ENCODE measurements at regions not wholly inside any gene's neighbourhood (a gene's known extent, or its start where the extent isn't known, plus 50 kb on each side); places are given as distances from the start of the nearest gene placed in this dataset.
"Not testable (repeated sequence)": the region's sequence is repeated elsewhere in the genome, so short reads cannot be mapped to it uniquely, and the experiment has no call there.

- DNase-seq (ENCODE audit: low read depth) = no peak
Observed at GRCh38 chr14:89490466-89490865, 73.4 kb upstream of the FOXN3 start.

- no peak for DNase-seq (ENCODE audit: low read depth)
Observed at GRCh38 chr14:89489761-89490437, 72.9 kb upstream of the FOXN3 start.

- no peak for DNase-seq (ENCODE audit: low read depth)
Observed at GRCh38 chr14:89486961-89487360, 69.9 kb upstream of the FOXN3 start.

GRCh38 chr14:89486505-89486904, 69.5 kb upstream of the FOXN3 start:
- DNase-seq (ENCODE audit: low read depth) = no peak

GRCh38 chr14:89485264-89485663, 68.2 kb upstream of the FOXN3 start:
- DNase-seq (ENCODE audit: low read depth) = no peak

- no peak for DNase-seq (ENCODE audit: low read depth)
Observed at GRCh38 chr14:89484051-89484844, 67.2 kb upstream of the FOXN3 start.

- no peak for DNase-seq (ENCODE audit: low read depth)
Observed at GRCh38 chr14:89481196-89481595, 64.2 kb upstream of the FOXN3 start.

- no peak for DNase-seq (ENCODE audit: low read depth)
Observed at GRCh38 chr14:89480278-89480677, 63.2 kb upstream of the FOXN3 start.

- DNase-seq (ENCODE audit: low read depth) = no peak
Observed at GRCh38 chr14:89479802-89480201, 62.8 kb upstream of the FOXN3 start.

GRCh38 chr14:89477391-89477790, 60.4 kb upstream of the FOXN3 start:
- no peak for DNase-seq (ENCODE audit: low read depth)

GRCh38 chr14:89476354-89476896, 59.4 kb upstream of the FOXN3 start:
- no peak for DNase-seq (ENCODE audit: low read depth)

GRCh38 chr14:89474464-89474863, 57.4 kb upstream of the FOXN3 start:
- DNase-seq (ENCODE audit: low read depth) = no peak

GRCh38 chr14:89473989-89474388, 57.0 kb upstream of the FOXN3 start:
- DNase-seq (ENCODE audit: low read depth) = no peak

- DNase-seq (ENCODE audit: low read depth) = no peak
Observed at GRCh38 chr14:89473569-89473968, 56.5 kb upstream of the FOXN3 start.

- no peak for DNase-seq (ENCODE audit: low read depth)
Observed at GRCh38 chr14:89470401-89470800, 53.4 kb upstream of the FOXN3 start.

GRCh38 chr14:89469210-89470198, 52.5 kb upstream of the FOXN3 start:
- no peak for DNase-seq (ENCODE audit: low read depth)

- no peak for DNase-seq (ENCODE audit: low read depth)
Observed at GRCh38 chr14:89468566-89468965, 51.5 kb upstream of the FOXN3 start.

- not testable (repeated sequence) for DNase-seq (ENCODE audit: low read depth)
Observed at GRCh38 chr14:89468030-89468429, 51.0 kb upstream of the FOXN3 start.

- DNase-seq (ENCODE audit: low read depth) = no peak
Observed at GRCh38 chr14:89466944-89467343, 49.9 kb upstream of the FOXN3 start.
